Activated CD4-positive, alpha-beta T cell treated with anti-CD3 and anti-CD28 coated beads for 48 hours (primary cell): ENCODE measurements at regions not wholly inside any gene's neighbourhood (a gene's known extent, or its start where the extent isn't known, plus 50 kb on each side); places are given as distances from the start of the nearest gene placed in this dataset.

Experiments used
- DNase-seq: peaks from one replicate; pipeline ENCODE4 v3.0.0-alpha.2; 2020

DNA sequence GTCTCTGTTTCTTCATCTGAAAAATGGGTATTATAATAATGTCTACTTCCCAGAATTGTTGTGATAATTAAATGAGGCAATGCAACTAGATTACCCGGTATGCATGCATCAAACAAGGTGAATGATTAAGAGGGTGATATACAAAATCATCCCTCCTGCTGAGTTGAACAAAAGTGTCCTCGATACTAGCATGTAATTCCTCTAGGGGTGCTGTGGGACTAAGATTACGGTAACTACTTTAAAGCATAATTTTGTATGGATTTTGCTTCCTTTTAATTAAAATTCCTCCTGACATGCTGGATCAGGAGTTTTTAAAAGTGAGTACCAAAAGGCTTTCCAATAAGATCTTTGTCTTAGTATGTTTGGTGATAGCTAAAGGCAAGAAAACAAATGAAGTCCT, 98.7 kb upstream of the PRMT6 start:
- no peak for DNase-seq

GRCh38 chr1:106960412-106960811, 96.1 kb upstream of the PRMT6 start:
- DNase-seq: no peak

GRCh38 chr1:106961646-106962045, 94.8 kb upstream of the PRMT6 start:
- DNase-seq: no peak

- no peak for DNase-seq
Observed at GRCh38 chr1:106962591-106962990, 93.9 kb upstream of the PRMT6 start.

DNA sequence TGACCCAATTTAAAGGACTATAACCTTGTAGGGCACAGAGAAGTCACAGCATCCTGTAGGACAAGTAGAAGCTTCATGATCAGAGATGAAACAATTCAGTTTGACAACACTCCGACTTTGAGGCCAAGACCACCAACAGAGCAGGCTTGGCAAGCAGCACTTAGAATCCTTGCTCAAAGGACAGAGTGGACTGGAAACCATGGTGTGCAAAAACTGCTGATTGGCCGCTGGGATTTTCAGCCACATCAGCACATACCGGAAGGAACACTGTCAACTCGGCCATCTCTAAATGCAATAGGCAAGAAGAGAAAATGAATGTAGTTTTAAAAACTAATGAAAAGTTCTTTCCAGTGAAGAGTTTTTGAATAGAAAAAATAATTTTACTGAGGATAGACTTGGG, 92.0 kb upstream of the PRMT6 start:
- DNase-seq: no peak

- no peak for DNase-seq
Observed at GRCh38 chr1:106968644-106969043, 87.8 kb upstream of the PRMT6 start.

DNA sequence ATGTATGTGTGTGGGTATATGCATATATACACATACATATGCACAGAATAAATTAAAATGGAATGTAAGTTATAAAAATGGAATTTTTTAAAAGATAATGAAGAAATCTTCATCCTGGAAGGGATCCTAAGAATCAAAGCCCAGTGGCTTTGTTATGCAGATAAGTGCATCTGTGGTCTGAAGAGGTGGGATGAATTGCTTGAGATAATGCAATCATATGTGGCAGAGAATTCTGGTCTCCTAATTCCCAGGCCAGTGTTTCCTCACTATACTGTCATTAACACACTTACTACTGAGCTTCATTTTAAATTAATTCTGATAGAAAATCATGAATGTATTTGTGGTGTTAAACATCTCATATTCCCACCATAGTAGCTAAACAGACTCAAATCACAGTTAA, 86.7 kb upstream of the PRMT6 start:
- no peak for DNase-seq

GRCh38 chr1:106972074-106972473, 84.4 kb upstream of the PRMT6 start:
- DNase-seq: no peak

- DNase-seq: no peak
Observed at GRCh38 chr1:106975944-106976343, 80.5 kb upstream of the PRMT6 start.

DNA sequence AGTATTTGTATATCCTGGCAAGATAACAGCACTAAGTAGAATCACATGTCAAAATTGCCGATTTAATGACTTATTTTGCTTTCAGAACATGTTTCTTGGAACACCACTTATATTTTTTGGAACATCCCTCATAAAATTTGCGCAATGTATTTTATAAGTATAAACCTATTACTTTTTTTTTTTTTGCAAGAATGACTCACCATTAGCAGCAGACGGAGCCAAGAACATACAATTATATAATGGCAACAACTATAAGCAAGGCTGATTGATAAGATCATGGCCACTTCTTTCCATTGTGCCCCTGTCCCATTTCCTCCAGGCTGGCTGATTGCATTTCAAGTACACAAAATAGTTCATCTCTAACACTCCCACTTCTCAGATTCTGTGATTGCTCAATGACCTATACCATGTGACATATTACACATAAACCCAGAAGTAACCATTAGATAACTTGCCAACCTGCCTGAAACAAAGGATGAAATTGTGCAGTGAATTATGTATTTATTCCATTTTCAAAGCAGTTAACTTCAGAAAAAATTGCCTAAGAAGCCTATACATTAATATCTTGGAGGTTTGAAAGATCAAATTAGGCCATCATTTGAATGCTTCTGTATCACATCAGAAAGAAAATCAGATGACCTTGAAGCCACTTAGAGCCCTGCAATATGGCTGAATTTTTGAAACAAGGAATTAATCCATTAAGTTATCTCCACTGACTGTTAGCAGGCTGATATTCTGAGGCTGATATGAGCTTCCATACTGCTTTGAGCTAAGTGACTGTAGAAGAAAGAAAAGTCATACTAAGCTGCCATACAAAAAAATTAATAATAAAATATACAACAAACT, 77.8 kb upstream of the PRMT6 start:
- no peak for DNase-seq

GRCh38 chr1:106979371-106979770, 77.1 kb upstream of the PRMT6 start:
- DNase-seq: no peak

DNA sequence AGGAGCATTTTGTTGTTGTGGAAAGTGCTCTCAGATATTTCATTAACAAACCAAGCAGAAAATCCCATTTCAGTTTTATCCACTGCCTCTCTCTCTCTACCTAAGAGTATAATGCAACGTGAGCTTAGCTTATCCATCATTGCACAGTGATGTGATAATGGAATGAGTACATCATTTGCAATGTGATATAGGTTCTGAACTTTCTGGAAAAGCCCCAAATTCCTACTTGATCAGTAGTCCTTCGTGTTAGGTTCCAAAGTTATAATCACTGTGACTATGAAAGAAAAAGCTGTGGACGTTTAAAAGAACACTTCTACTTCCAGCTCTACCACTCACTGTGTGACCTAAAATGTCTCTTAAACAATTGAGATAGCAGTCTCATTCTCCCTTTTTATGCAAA, 76.4 kb upstream of the PRMT6 start:
- DNase-seq: no peak

GRCh38 chr1:106984801-106985200, 71.7 kb upstream of the PRMT6 start:
- DNase-seq: no peak

DNA sequence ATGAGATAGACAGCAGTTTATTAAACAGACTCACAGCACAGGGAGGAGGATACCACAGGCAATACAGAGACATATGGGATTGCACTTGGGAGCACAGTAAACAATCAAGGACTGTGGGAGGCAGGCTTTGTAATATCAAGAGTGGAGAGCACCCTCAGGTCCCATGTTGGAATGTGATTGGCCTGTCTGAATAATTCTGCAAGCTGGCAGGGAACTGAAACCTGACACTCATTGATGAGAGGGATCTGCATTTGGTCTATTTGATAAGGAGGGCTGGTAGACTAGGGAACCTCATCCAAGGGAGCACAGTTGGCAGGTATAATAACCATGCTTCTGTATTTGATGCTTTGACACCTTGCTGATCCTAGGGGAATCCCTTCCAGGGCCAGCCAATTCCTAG, 69.9 kb upstream of the PRMT6 start:
- DNase-seq: no peak

- DNase-seq: no peak
Observed at GRCh38 chr1:106995970-106996369, 60.5 kb upstream of the PRMT6 start.

DNA sequence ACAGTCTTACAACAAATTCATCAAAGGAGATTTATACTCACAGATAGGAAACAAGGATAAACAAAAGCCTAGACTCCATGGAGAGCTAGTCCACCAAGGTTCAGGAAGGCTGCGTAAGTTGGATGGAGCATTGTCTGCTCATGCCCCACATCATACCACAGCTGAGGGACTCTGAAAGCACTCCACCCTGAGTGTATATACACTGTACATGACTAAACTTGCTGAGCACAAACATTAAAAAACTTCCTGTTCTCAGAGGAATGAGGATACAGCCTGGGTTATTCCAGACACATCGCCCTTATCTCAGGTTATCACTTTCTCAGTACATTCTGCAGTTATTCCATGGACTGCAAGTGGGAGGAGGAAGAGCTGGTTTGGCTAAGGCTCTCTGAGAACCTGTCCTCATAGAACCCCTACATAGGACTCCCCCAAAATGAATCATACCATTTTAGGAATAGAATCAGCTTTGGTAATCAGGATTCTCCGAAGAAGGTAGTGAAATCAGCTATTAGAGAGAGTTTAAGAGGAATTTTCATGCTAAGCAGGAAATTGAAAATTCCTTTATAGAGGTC, 58.0 kb upstream of the PRMT6 start:
- no peak for DNase-seq

GRCh38 chr1:107000902-107001301, 55.6 kb upstream of the PRMT6 start:
- DNase-seq: no peak

DNA sequence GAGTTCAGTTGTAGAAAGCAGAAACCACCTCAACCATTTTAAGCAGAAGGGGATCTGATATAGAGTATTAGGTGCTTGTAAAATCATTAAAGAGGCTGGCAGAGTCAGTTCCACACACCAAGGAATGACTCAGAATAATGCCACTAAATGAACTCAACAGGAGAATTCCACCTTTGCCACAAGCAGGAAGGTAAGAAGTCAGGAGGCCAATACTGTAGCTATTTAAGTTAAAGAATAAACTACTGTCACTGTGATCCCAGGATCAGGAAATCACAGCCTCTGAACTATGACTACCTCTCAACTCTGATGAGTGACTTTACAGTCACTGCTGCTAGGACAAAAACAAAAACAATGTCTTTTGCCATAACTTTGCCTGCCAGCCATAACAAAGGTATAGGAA, 52.5 kb upstream of the PRMT6 start:
- DNase-seq: no peak

GRCh38 chr1:107004421-107004820, 52.1 kb upstream of the PRMT6 start:
- DNase-seq: no peak
